IPS-18a (cell line): ENCODE measurements at regions not wholly inside any gene's neighbourhood (a gene's known extent, or its start where the extent isn't known, plus 50 kb on each side); places are given as distances from the start of the nearest gene placed in this dataset.
"Not testable (repeated sequence)": the region's sequence is repeated elsewhere in the genome, so short reads cannot be mapped to it uniquely, and the experiment has no call there.

Experiments used
- H3K27ac ChIP-seq: one replicate; pipeline ENCODE4 v1.5.1; 2013; ENCODE audit warnings: low read length
- H3K27me3 ChIP-seq: one replicate; pipeline ENCODE4 v1.6.1; 2013; ENCODE audit warnings: mild to moderate bottlenecking, low read length; ENCODE audit not compliant: control insufficient read depth, insufficient read depth
- H3K36me3 ChIP-seq: one replicate; pipeline ENCODE4 v1.6.1; 2013; ENCODE audit warnings: low read depth, low read length; ENCODE audit not compliant: control insufficient read depth
- H3K4me1 ChIP-seq: one replicate; pipeline ENCODE4 v1.6.1; 2013; ENCODE audit warnings: low read depth, low read length; ENCODE audit not compliant: control insufficient read depth
- H3K4me3 ChIP-seq: one replicate; pipeline ENCODE4 v1.5.1; 2013; ENCODE audit warnings: low read length
- H3K9ac ChIP-seq: one replicate; pipeline ENCODE4 v1.6.1; 2013; ENCODE audit warnings: mild to moderate bottlenecking, low read length, moderate library complexity
- H3K9me3 ChIP-seq: one replicate; pipeline ENCODE4 v1.6.1; 2013; ENCODE audit warnings: low read depth, low read length; ENCODE audit not compliant: control insufficient read depth

GRCh38 chr10:83458611-83459010 lies 680.7 kb upstream of the GHITM start:
- H3K27me3 ChIP-seq = no peaks in the 10 kb centered on the region
- no peak overlapping the region for H3K9ac ChIP-seq
- no peak overlapping the region for H3K4me3 ChIP-seq

GRCh38 chr10:83459124-83459523 lies 680.2 kb upstream of the GHITM start:
- no peak overlapping the region for H3K4me3 ChIP-seq
- no peaks in the 10 kb centered on the region for H3K9me3 ChIP-seq
- H3K9ac ChIP-seq = no peak overlapping the region
- no peak overlapping the region for H3K27ac ChIP-seq
- H3K4me1 ChIP-seq = no peaks in the 10 kb centered on the region
- H3K36me3 ChIP-seq = no peaks in the 10 kb centered on the region
- no peaks in the 10 kb centered on the region for H3K27me3 ChIP-seq

More at GRCh38 chr10:83458611-83459010, 680.7 kb upstream of the GHITM start:
- no peaks in the 10 kb centered on the region for H3K36me3 ChIP-seq
- no peak overlapping the region for H3K27ac ChIP-seq
- no peaks in the 10 kb centered on the region for H3K9me3 ChIP-seq
- H3K4me1 ChIP-seq = no peaks in the 10 kb centered on the region

GRCh38 chr10:83469728-83470331 lies 669.5 kb upstream of the GHITM start:
- H3K9me3 ChIP-seq = no peaks in the 10 kb centered on the region
- H3K27ac ChIP-seq = no peak overlapping the region
- H3K4me3 ChIP-seq = no peak overlapping the region

GRCh38 chr10:83476211-83476610 lies 663.1 kb upstream of the GHITM start:
- H3K4me3 ChIP-seq = no peak overlapping the region
- H3K4me1 ChIP-seq = no peaks in the 10 kb centered on the region
- no peaks in the 10 kb centered on the region for H3K36me3 ChIP-seq
- no peak overlapping the region for H3K27ac ChIP-seq
- H3K9ac ChIP-seq = no peak overlapping the region
- H3K9me3 ChIP-seq = no peaks in the 10 kb centered on the region
- no peaks in the 10 kb centered on the region for H3K27me3 ChIP-seq

More at GRCh38 chr10:83469728-83470331, 669.5 kb upstream of the GHITM start:
- H3K9ac ChIP-seq = no peak overlapping the region
- no peaks in the 10 kb centered on the region for H3K36me3 ChIP-seq
- no peaks in the 10 kb centered on the region for H3K4me1 ChIP-seq
- no peaks in the 10 kb centered on the region for H3K27me3 ChIP-seq

- Histone ChIP-seq H3K4me1 (no peaks in the 10 kb centered on the region), H3K36me3 (no peaks in the 10 kb centered on the region), H3K9ac (no peak overlapping the region), H3K27me3 (no peaks in the 10 kb centered on the region), H3K27ac (no peak overlapping the region), H3K9me3 (no peaks in the 10 kb centered on the region), H3K4me3 (no peak overlapping the region)
Measured at GRCh38 chr10:83489161-83489560, 650.1 kb upstream of the GHITM start.

GRCh38 chr10:83492004-83492403 lies 647.3 kb upstream of the GHITM start:
- no peak overlapping the region for H3K9ac ChIP-seq
- H3K9me3 ChIP-seq = no peaks in the 10 kb centered on the region
- H3K27ac ChIP-seq = no peak overlapping the region
- H3K27me3 ChIP-seq = no peaks in the 10 kb centered on the region
- no peak overlapping the region for H3K4me3 ChIP-seq
- H3K36me3 ChIP-seq = no peaks in the 10 kb centered on the region
- no peaks in the 10 kb centered on the region for H3K4me1 ChIP-seq

GRCh38 chr10:83512681-83513080 lies 626.6 kb upstream of the GHITM start:
- no peak overlapping the region for H3K4me3 ChIP-seq
- no peaks in the 10 kb centered on the region for H3K27me3 ChIP-seq
- no peak overlapping the region for H3K27ac ChIP-seq
- no peaks in the 10 kb centered on the region for H3K9me3 ChIP-seq
- no peaks in the 10 kb centered on the region for H3K36me3 ChIP-seq
- no peaks in the 10 kb centered on the region for H3K4me1 ChIP-seq
- H3K9ac ChIP-seq = no peak overlapping the region

- H3K36me3 ChIP-seq = no peaks in the 10 kb centered on the region
- no peak overlapping the region for H3K4me3 ChIP-seq
- H3K9me3 ChIP-seq = no peaks in the 10 kb centered on the region
- H3K4me1 ChIP-seq = no peaks in the 10 kb centered on the region
- no peak overlapping the region for H3K27ac ChIP-seq
- H3K9ac ChIP-seq = no peak overlapping the region
- no peaks in the 10 kb centered on the region for H3K27me3 ChIP-seq
Measured at GRCh38 chr10:83515001-83515400, 624.3 kb upstream of the GHITM start.

GRCh38 chr10:83516788-83517187 lies 622.5 kb upstream of the GHITM start:
- no peak overlapping the region for H3K9ac ChIP-seq
- H3K4me1 ChIP-seq = no peaks in the 10 kb centered on the region
- no peak overlapping the region for H3K27ac ChIP-seq
- no peaks in the 10 kb centered on the region for H3K27me3 ChIP-seq
- H3K36me3 ChIP-seq = no peaks in the 10 kb centered on the region
- no peak overlapping the region for H3K4me3 ChIP-seq
- H3K9me3 ChIP-seq = no peaks in the 10 kb centered on the region

- Histone ChIP-seq H3K9me3 (no peaks in the 10 kb centered on the region), H3K36me3 (no peaks in the 10 kb centered on the region), H3K4me1 (no peaks in the 10 kb centered on the region), H3K4me3 (no peak overlapping the region), H3K27ac (no peak overlapping the region), H3K27me3 (no peaks in the 10 kb centered on the region), H3K9ac (no peak overlapping the region)
Measured at GRCh38 chr10:83517456-83517855, 621.9 kb upstream of the GHITM start.

- Histone ChIP-seq H3K4me3 (no peak overlapping the region), H3K4me1 (no peaks in the 10 kb centered on the region), H3K27ac (no peak overlapping the region), H3K9me3 (no peaks in the 10 kb centered on the region), H3K36me3 (no peaks in the 10 kb centered on the region), H3K27me3 (no peaks in the 10 kb centered on the region), H3K9ac (no peak overlapping the region)
Measured at GRCh38 chr10:83518779-83519178, 620.5 kb upstream of the GHITM start.

GRCh38 chr10:83520386-83520785 lies 618.9 kb upstream of the GHITM start:
- H3K27ac ChIP-seq, H3K36me3 ChIP-seq, H3K4me1 ChIP-seq, H3K27me3 ChIP-seq, H3K9me3 ChIP-seq, H3K4me3 ChIP-seq, H3K9ac ChIP-seq: not testable (repeated sequence)
